Ovary (tissue), 7 donors: ENCODE measurements at regions not wholly inside any gene's neighbourhood (a gene's known extent, or its start where the extent isn't known, plus 50 kb on each side); places are given as distances from the start of the nearest gene placed in this dataset.

Experiments used
- DNase-seq, 5 donors: peaks; one replicate each; pipeline ENCODE4 v3.0.0-alpha.2; 2019 to 2020
- H3K27ac ChIP-seq, 2 donors: fragments of 200-600 bp; one replicate each; pipeline versions ENCODE4 v1.5.1 to v1.8.0; 2019 to 2022
- H3K27me3 ChIP-seq: fragments of 200-600 bp; one replicate; pipeline ENCODE4 v1.8.0; 2022
- H3K36me3 ChIP-seq: fragments of 200-600 bp; sonication (generic); one replicate; pipeline ENCODE4 v1.5.1; 2019
- H3K4me1 ChIP-seq: one replicate; pipeline ENCODE4 v1.8.1; 2013; ENCODE audit warnings: mild to moderate bottlenecking, moderate library complexity; ENCODE audit not compliant: insufficient read depth
- H3K4me3 ChIP-seq: fragments of 200-600 bp; sonication (generic); one replicate; pipeline ENCODE4 v1.5.1; 2017
- H3K9me3 ChIP-seq, 2 donors: fragments of 200-600 bp in 1 of 2; sonication (generic) in 1 of 2; one replicate each; pipeline versions ENCODE4 v1.5.1 to v1.8.1; 2013 to 2019; ENCODE audit warnings: mild to moderate bottlenecking in 1 of 2, moderate library complexity in 1 of 2
- EP300 ChIP-seq: sonication (generic); formaldehyde crosslinking; IDR thresholded peaks from one replicate; pipeline ENCODE4 v1.6.1; 2017; ENCODE audit warnings: antibody characterized with exemption
- POLR2A ChIP-seq: fragments of 450-650 bp; IDR thresholded peaks from one replicate; pipeline ENCODE4 v1.6.1; 2017; ENCODE audit warnings: antibody characterized with exemption, mild to moderate bottlenecking, moderate library complexity
- WGBS, 3 donors: extraction: QIAGEN DNeasy Blood & Tissue Kit in 1 of 3; methylation state at CpG; one replicate each; pipeline versions ENCODE4 v1.1.5 to v1.1.7; 2013 to 2017; 5-methylcytosine and 5-hydroxymethylcytosine counted together
- intact Hi-C, 4 donors: fragments of 100-400 bp; cut with DNase I; formaldehyde crosslinking; loops; one replicate each; pipeline versions ENCODE4 v1.11.0 to v1.15.1; 2022 to 2023
- TF ChIP-seq, protein P1 (sequence below), 3 donors: fragments of 450-650 bp in 2 of 3; fragments of 200-600 bp in 1 of 3; IDR thresholded peaks; one replicate each; pipeline versions ENCODE4 v1.5.1 to v1.8.0; 2016 to 2022; ENCODE audit warnings: antibody characterized with exemption in 3 of 3, mild to moderate bottlenecking in 1 of 3
- donor health status: DM: no; HTN: no; CAD: no; lungs with moderate emphysema.
- donor health status: DM: no; HTN: no; CAD: no.
- donor health status: Bipolar disorder and iron deficiency.
- donor health status: DM: no; HTN: no; CAD: no.
- donor health status: DM: yes; HTN: yes; CAD: no.

DNA sequence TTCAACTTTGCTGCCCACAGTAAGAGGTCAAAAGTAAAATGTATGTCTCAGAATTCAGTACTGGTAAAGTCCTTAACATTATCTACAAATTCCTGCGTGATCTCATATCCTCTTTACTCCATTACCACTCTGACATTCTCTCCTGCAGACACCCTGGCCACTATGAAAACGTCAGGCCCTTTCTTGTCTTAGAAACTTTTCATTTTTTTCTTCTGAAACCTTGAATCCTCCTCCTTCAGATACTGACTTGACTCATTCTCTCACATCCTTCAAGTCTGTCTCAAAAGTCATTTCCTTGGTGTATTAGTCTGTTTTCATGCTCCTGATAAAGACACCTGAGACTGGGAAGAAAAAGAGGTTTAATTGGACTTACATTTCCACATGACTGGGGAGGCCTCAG lies 262.3 kb downstream of the POU4F1 start:
- TF ChIP-seq POLR2A (no peak), EP300 (no peak)
- TF ChIP-seq, protein P1, sequence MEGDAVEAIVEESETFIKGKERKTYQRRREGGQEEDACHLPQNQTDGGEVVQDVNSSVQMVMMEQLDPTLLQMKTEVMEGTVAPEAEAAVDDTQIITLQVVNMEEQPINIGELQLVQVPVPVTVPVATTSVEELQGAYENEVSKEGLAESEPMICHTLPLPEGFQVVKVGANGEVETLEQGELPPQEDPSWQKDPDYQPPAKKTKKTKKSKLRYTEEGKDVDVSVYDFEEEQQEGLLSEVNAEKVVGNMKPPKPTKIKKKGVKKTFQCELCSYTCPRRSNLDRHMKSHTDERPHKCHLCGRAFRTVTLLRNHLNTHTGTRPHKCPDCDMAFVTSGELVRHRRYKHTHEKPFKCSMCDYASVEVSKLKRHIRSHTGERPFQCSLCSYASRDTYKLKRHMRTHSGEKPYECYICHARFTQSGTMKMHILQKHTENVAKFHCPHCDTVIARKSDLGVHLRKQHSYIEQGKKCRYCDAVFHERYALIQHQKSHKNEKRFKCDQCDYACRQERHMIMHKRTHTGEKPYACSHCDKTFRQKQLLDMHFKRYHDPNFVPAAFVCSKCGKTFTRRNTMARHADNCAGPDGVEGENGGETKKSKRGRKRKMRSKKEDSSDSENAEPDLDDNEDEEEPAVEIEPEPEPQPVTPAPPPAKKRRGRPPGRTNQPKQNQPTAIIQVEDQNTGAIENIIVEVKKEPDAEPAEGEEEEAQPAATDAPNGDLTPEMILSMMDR (IDR thresholded peaks at IDR 0.05) = no peak
- 46 to 56% (median 52%) methylated on average over 2 of the region's 2 CpGs for WGBS, 3 donors
- H3K4me3 ChIP-seq = no peak overlapping the region
- no peaks in the 10 kb centered on the region for H3K27me3 ChIP-seq
- no peaks in the 10 kb centered on the region for H3K9me3 ChIP-seq
- intact Hi-C loops = no loop called here
- H3K4me1 ChIP-seq = no peaks in the 10 kb centered on the region
- DNase-seq = no peak
- H3K36me3 ChIP-seq = no peaks in the 10 kb centered on the region
- H3K27ac ChIP-seq = no peak overlapping the region

DNA sequence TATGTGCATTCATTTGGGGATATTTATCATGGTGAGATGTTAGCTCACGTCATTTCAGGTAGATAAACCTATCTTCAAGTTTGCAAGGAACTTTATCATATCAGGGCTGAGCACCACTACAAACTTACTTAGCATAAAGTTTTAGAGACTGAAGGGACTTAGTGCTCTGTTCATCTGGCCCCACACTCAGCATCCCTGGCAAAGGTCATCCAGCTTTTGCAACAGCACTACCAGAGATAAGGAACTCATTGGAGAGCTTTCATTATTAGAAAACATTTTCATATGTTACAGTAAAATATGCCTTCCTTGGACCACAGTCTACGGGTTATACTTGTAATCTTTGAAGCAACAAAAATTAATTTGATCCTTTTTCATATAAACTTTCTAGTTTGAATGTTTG lies 263.4 kb downstream of the POU4F1 start:
- Histone ChIP-seq H3K9me3 (no peaks in the 10 kb centered on the region), H3K27ac (no peak overlapping the region), H3K27me3 (no peaks in the 10 kb centered on the region), H3K4me3 (no peak overlapping the region), H3K4me1 (no peaks in the 10 kb centered on the region), H3K36me3 (no peaks in the 10 kb centered on the region)
- no peak for DNase-seq
- TF ChIP-seq POLR2A (no peak), EP300 (no peak)
- TF ChIP-seq, protein P1 (IDR thresholded peaks at IDR 0.05) = no peak
- intact Hi-C loops = no loop called here
- 36 to 62% (median 46%) methylated on average over 2 of the region's 2 CpGs for WGBS, 3 donors

DNA sequence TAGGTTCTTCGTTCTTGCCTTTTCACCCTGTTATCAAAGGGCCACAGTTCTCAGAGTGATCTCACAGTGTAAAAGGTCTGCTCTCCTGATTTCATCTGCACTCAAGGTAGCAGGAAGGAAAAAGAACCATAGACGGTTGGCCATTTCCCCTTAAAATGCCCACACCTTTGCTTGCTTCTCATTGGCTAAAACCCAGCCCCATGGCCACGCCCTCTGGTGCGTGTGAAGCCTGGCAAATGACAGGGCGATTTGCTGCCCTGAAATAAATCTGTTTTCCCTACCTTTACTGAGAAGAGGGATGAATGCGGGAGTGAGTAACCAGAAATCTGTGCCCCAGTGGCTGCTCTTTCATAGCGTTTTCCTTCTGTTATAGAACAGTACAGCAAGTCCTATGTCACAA lies 269.3 kb downstream of the POU4F1 start:
- TF ChIP-seq, protein P1 (IDR thresholded peaks at IDR 0.05) = no peak
- TF ChIP-seq POLR2A (no peak), EP300 (no peak)

DNA sequence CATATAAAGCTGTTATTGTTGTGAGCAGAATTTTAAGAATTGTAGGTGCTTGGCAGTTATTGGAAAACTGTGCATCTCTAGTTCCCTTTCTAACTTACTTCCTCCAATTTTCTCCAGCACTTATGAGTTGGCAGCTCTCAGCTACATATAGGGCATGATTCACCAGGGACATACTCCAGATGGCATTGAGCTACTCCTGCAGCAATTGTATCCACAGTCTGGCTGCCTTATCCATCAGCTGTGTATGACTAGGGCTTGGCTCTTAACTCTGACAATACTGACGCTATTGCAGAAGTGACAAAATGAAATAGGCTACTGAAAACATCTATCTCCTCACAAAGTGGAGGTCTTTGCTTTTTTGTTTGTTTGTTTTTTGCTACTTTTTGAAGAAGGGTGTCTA lies 276.7 kb downstream of the POU4F1 start:
- no peak for TF ChIP-seq POLR2A
- no peak for TF ChIP-seq EP300
- TF ChIP-seq, protein P1 (IDR thresholded peaks at IDR 0.05) = no peak
- intact Hi-C loops = no loop called here
- DNase-seq = no peak
- Histone ChIP-seq H3K9me3 (no peaks in the 10 kb centered on the region), H3K4me3 (no peak overlapping the region), H3K27me3 (no peaks in the 10 kb centered on the region), H3K36me3 (no peaks in the 10 kb centered on the region), H3K4me1 (no peaks in the 10 kb centered on the region), H3K27ac (no peak overlapping the region)
- WGBS, 3 donors = 63 to 78% (median 69%) methylated on average over 1 of the region's 1 CpG

More for the DNA sequence above, 269.3 kb downstream of the POU4F1 start:
- Histone ChIP-seq H3K27me3 (no peaks in the 10 kb centered on the region), H3K4me1 (no peaks in the 10 kb centered on the region), H3K9me3 (no peaks in the 10 kb centered on the region), H3K4me3 (no peak overlapping the region), H3K36me3 (no peaks in the 10 kb centered on the region), H3K27ac (no peak overlapping the region)
- WGBS, 3 donors = 60 to 68% (median 66%) methylated on average over 7 of the region's 7 CpGs
- intact Hi-C loops = no loop called here
- DNase-seq = no peak

DNA sequence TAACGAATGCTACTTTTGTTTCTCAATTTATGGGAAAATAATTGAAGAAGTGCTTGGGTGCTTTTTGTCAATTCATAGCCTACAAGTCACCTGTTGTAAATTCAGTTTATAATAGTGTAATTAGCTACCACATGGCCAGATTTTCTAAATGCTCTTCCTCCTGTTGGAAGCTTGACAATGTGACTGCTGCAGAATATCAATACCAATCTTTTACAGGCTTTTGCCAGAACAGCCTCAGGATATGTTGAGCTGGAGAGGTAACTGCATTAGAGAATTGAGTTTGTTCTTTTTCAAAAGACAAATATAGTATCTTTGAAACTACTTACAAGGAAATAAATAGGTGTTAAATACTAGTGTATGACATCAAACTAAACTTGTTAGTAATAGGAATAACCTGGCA lies 277.8 kb downstream of the POU4F1 start:
- no peak overlapping the region for H3K27ac ChIP-seq
- no peak for DNase-seq
- intact Hi-C loops = no loop called here
- no peak for TF ChIP-seq POLR2A
- TF ChIP-seq, protein P1 (IDR thresholded peaks at IDR 0.05) = no peak
- no peak for TF ChIP-seq EP300
- H3K36me3 ChIP-seq = no peaks in the 10 kb centered on the region
- 73 to 86% (median 79%) methylated on average over 1 of the region's 1 CpG for WGBS, 3 donors
- no peaks in the 10 kb centered on the region for H3K27me3 ChIP-seq
- no peaks in the 10 kb centered on the region for H3K9me3 ChIP-seq
- H3K4me3 ChIP-seq = no peak overlapping the region
- H3K4me1 ChIP-seq = no peaks in the 10 kb centered on the region
